Neural cell (in vitro differentiated cells): ENCODE measurements at regions not wholly inside any gene's neighbourhood (a gene's known extent, or its start where the extent isn't known, plus 50 kb on each side); places are given as distances from the start of the nearest gene placed in this dataset.

ENCODE experiments used
- H2AFZ ChIP-seq: fragments of 200-600, 300-800 bp; sonication (generic), shearing (Covaris generic); 2 replicates; pipeline ENCODE4 v1.6.0; 2014; ENCODE audit warnings: low read depth, mild to moderate bottlenecking, antibody characterized with exemption, low read length, moderate library complexity
- H3F3A ChIP-seq: fragments of 200-600 bp; shearing (Covaris generic); 2 replicates; pipeline ENCODE4 v1.6.1; 2016; ENCODE audit warnings: mild to moderate bottlenecking, moderate library complexity, mixed read lengths, antibody characterized with exemption, low read length; ENCODE audit not compliant: insufficient read depth, poor library complexity, severe bottlenecking
- H3K27ac ChIP-seq: fragments of 200-600, 300-800 bp; sonication (generic), shearing (Covaris generic); 2 replicates; pipeline ENCODE4 v1.5.1; 2014; ENCODE audit warnings: mild to moderate bottlenecking, low read length, moderate library complexity
- H3K27me3 ChIP-seq: fragments of 300-800, 200-600 bp; sonication (generic), shearing (Covaris generic); 2 replicates; pipeline ENCODE4 v1.6.0; 2014; ENCODE audit warnings: mild to moderate bottlenecking, low read depth, low read length, moderate library complexity; ENCODE audit not compliant: insufficient read depth
- H3K36me3 ChIP-seq: fragments of 300-800, 200-600 bp; sonication (generic), shearing (Covaris generic); 2 replicates; pipeline ENCODE4 v1.5.1; 2014; ENCODE audit warnings: mild to moderate bottlenecking, antibody characterized with exemption, low read length, moderate library complexity; ENCODE audit not compliant: insufficient read depth
- H3K4me2 ChIP-seq: fragments of 300-800, 200-600 bp; sonication (generic), shearing (Covaris generic); 2 replicates; pipeline ENCODE4 v1.6.0; 2014; ENCODE audit warnings: mild to moderate bottlenecking, low read length
- H3K4me3 ChIP-seq: fragments of 300-800, 200-600 bp; sonication (generic), shearing (Covaris generic); 2 replicates; pipeline ENCODE4 v1.5.1; 2014; ENCODE audit warnings: mild to moderate bottlenecking, low read length, moderate library complexity
- H3K79me2 ChIP-seq: fragments of 200-600 bp; shearing (Covaris generic); replicated peaks from 2 replicates; pipeline ENCODE4 v1.6.0; 2014; ENCODE audit warnings: mild to moderate bottlenecking, low read length, moderate library complexity; ENCODE audit not compliant: insufficient read depth
- H3K9ac ChIP-seq: fragments of 300-800, 200-600 bp; sonication (generic), shearing (Covaris generic); 2 replicates; pipeline ENCODE4 v1.6.1; 2016; ENCODE audit warnings: mild to moderate bottlenecking, low read length, mixed read lengths
- H3K9me2 ChIP-seq: fragments of 200-600 bp; shearing (Covaris generic); 2 replicates; pipeline ENCODE4 v1.6.1; 2016; ENCODE audit warnings: mild to moderate bottlenecking, low read length, mixed read lengths; ENCODE audit not compliant: insufficient read depth
- H3K9me3 ChIP-seq: fragments of 200-600, 300-800 bp; sonication (generic), shearing (Covaris generic); 2 replicates; pipeline ENCODE4 v1.6.1; 2016; ENCODE audit warnings: mild to moderate bottlenecking, mixed run types, low read length, moderate library complexity, mixed read lengths
- H4K20me1 ChIP-seq: fragments of 200-600 bp; shearing (Covaris generic); 2 replicates; pipeline ENCODE4 v1.6.1; 2016; ENCODE audit warnings: mild to moderate bottlenecking, mixed run types; ENCODE audit not compliant: insufficient read depth
- EP300 ChIP-seq: fragments of 450-650 bp; conservative IDR thresholded peaks from 2 replicates; pipeline ENCODE4 v1.6.1; 2014; ENCODE audit warnings: antibody characterized with exemption, mild to moderate bottlenecking, moderate library complexity; ENCODE audit not compliant: poor library complexity, severe bottlenecking
- EZH2 ChIP-seq: fragments of 200-600, 300-800 bp; shearing (Covaris generic), sonication (generic); IDR thresholded peaks from 2 replicates; pipeline ENCODE4 v1.6.1; 2014; ENCODE audit warnings: antibody characterized with exemption, low read length, borderline replicate concordance, mild to moderate bottlenecking; ENCODE audit not compliant: insufficient read depth, poor library complexity, severe bottlenecking
- MXI1 ChIP-seq: fragments of 450-650 bp; conservative IDR thresholded peaks from 2 replicates; pipeline ENCODE4 v1.6.1; 2014; ENCODE audit warnings: antibody characterized with exemption, mild to moderate bottlenecking; ENCODE audit not compliant: poor library complexity, severe bottlenecking
- POLR2AphosphoS5 ChIP-seq: IDR thresholded peaks from 2 replicates; pipeline ENCODE4 v1.6.1; 2012
- RAD21 ChIP-seq: fragments of 450-650 bp; conservative IDR thresholded peaks from 2 replicates; pipeline ENCODE4 v1.6.1; 2014; ENCODE audit warnings: antibody characterized with exemption, mild to moderate bottlenecking, moderate library complexity
- SMC3 ChIP-seq: fragments of 450-650 bp; conservative IDR thresholded peaks from 2 replicates; pipeline ENCODE4 v1.6.1; 2014; ENCODE audit warnings: antibody characterized with exemption, mild to moderate bottlenecking, moderate library complexity; ENCODE audit not compliant: poor library complexity
- TAF1 ChIP-seq: IDR thresholded peaks from 2 replicates; pipeline ENCODE4 v1.6.1; 2012; ENCODE audit warnings: low read depth
- TF ChIP-seq, protein P1 (sequence below): fragments of 450-650 bp; IDR thresholded peaks from 2 replicates; pipeline ENCODE4 v1.5.1; 2014; ENCODE audit warnings: antibody characterized with exemption, mild to moderate bottlenecking, moderate library complexity; ENCODE audit not compliant: poor library complexity, severe bottlenecking
- TF ChIP-seq, protein P2 (sequence below): IDR thresholded peaks from 2 replicates; pipeline ENCODE4 v1.6.1; 2012; ENCODE audit warnings: borderline replicate concordance

DNA sequence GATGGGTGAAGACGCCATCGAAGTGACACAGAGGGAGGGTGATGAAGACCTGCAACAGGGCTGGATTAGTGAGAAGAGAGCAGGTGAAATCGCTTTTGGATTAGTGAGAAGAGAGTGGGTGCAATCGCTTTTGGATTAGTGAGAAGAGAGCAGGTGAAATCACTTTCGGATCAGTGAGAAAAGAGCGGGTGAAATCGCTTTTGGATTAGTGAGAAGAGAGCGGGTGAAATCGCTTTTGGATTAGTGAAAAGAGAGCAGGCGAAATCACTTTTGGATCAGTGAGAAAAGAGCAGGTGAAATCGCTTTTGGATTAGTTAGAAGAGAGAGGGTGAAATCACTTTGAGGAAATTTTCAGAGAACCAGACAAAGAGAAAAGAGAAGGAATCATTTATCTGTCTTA lies 67.2 kb upstream of the TRIO start:
- Histone ChIP-seq H3K4me3 (no peak overlapping the region), H3K79me2 (no peaks in the 10 kb centered on the region), H3F3A (no peaks in the 10 kb centered on the region), H3K9me2 (no peaks in the 10 kb centered on the region), H3K9me3 (no peaks in the 10 kb centered on the region), H3K27ac (no peak overlapping the region), H3K4me2 (no peak overlapping the region), H3K9ac (no peak overlapping the region), H3K36me3 (no peaks in the 10 kb centered on the region), H4K20me1 (no peaks in the 10 kb centered on the region), H3K27me3 (no peaks in the 10 kb centered on the region), H2AFZ (no peak overlapping the region)
- TF ChIP-seq EP300 (no peak), MXI1 (no peak), SMC3 (no peak), RAD21 (no peak), EZH2 (no peak), POLR2AphosphoS5 (no peak), TAF1 (no peak)
- TF ChIP-seq, protein P1, sequence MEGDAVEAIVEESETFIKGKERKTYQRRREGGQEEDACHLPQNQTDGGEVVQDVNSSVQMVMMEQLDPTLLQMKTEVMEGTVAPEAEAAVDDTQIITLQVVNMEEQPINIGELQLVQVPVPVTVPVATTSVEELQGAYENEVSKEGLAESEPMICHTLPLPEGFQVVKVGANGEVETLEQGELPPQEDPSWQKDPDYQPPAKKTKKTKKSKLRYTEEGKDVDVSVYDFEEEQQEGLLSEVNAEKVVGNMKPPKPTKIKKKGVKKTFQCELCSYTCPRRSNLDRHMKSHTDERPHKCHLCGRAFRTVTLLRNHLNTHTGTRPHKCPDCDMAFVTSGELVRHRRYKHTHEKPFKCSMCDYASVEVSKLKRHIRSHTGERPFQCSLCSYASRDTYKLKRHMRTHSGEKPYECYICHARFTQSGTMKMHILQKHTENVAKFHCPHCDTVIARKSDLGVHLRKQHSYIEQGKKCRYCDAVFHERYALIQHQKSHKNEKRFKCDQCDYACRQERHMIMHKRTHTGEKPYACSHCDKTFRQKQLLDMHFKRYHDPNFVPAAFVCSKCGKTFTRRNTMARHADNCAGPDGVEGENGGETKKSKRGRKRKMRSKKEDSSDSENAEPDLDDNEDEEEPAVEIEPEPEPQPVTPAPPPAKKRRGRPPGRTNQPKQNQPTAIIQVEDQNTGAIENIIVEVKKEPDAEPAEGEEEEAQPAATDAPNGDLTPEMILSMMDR, result no peak
- TF ChIP-seq, protein P2, sequence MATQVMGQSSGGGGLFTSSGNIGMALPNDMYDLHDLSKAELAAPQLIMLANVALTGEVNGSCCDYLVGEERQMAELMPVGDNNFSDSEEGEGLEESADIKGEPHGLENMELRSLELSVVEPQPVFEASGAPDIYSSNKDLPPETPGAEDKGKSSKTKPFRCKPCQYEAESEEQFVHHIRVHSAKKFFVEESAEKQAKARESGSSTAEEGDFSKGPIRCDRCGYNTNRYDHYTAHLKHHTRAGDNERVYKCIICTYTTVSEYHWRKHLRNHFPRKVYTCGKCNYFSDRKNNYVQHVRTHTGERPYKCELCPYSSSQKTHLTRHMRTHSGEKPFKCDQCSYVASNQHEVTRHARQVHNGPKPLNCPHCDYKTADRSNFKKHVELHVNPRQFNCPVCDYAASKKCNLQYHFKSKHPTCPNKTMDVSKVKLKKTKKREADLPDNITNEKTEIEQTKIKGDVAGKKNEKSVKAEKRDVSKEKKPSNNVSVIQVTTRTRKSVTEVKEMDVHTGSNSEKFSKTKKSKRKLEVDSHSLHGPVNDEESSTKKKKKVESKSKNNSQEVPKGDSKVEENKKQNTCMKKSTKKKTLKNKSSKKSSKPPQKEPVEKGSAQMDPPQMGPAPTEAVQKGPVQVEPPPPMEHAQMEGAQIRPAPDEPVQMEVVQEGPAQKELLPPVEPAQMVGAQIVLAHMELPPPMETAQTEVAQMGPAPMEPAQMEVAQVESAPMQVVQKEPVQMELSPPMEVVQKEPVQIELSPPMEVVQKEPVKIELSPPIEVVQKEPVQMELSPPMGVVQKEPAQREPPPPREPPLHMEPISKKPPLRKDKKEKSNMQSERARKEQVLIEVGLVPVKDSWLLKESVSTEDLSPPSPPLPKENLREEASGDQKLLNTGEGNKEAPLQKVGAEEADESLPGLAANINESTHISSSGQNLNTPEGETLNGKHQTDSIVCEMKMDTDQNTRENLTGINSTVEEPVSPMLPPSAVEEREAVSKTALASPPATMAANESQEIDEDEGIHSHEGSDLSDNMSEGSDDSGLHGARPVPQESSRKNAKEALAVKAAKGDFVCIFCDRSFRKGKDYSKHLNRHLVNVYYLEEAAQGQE, result no peak

DNA sequence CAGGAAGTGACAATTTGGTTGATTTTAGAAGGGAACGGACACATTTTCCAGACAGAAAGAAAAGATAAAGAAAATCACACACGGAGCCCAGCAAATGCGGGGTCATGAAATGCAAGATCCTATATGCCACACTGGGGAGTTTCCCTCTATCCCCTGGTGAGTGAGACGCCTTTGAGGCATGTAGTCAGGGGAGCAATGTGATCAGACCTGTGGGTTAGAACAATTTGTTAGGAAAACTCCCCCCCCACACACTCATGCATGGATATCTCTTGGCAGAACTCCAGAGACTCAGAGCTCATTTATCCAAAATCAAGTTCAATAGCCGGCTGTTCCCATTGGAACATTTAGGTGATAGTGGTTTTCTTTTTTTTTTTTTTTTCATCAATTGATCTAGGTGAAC lies 71.7 kb upstream of the TRIO start:
- no peak overlapping the region for H3K4me3 ChIP-seq
- no peak overlapping the region for H3K4me2 ChIP-seq
- no peaks in the 10 kb centered on the region for H3F3A ChIP-seq
- no peaks in the 10 kb centered on the region for H3K9me3 ChIP-seq
- H3K9me2 ChIP-seq, result no peaks in the 10 kb centered on the region
- no peak overlapping the region for H3K27ac ChIP-seq
- no peak for TF ChIP-seq EP300
- TF ChIP-seq POLR2AphosphoS5, result no peak
- TF ChIP-seq, protein P1, result no peak
- TF ChIP-seq MXI1, result no peak
- TF ChIP-seq, protein P2, result no peak
- TF ChIP-seq EZH2, result no peak
- H3K36me3 ChIP-seq, result no peaks in the 10 kb centered on the region
- H4K20me1 ChIP-seq, result no peaks in the 10 kb centered on the region
- H3K79me2 ChIP-seq, result no peaks in the 10 kb centered on the region
- H2AFZ ChIP-seq, result no peak overlapping the region
- H3K9ac ChIP-seq, result no peak overlapping the region
- H3K27me3 ChIP-seq, result no peaks in the 10 kb centered on the region
